Umbilical cord (tissue), 1 donor: ENCODE measurements at regions not wholly inside any gene's neighbourhood (a gene's known extent, or its start where the extent isn't known, plus 50 kb on each side); places are given as distances from the start of the nearest gene placed in this dataset.
"Not testable (repeated sequence)": the region's sequence is repeated elsewhere in the genome, so short reads cannot be mapped to it uniquely, and the experiment has no call there.

ENCODE experiments used
- DNase-seq: peaks from one replicate; pipeline ENCODE4 v3.0.0-alpha.2; 2015; ENCODE audit warnings: low spot score

DNA sequence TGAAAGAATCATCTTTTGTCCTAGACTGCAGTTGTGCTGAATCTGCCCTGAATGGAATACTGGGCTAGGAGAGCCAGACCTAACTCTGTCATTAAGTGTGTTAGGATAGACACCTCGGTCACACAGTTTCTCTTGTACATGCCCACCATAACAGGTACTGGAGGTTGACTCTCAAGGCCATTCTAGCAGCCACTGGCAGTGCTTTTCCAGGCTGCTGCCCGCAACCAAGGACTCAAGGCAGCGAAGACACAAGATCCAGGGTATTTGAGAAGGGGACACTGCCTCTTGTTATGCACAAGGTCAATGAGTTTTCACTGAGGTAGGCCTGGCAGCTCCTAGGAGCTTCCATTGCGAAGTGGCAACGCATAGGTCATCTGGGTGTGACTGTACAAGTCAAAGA is 70.6 kb upstream of the ZNF746 start:
- no peak for DNase-seq

DNA sequence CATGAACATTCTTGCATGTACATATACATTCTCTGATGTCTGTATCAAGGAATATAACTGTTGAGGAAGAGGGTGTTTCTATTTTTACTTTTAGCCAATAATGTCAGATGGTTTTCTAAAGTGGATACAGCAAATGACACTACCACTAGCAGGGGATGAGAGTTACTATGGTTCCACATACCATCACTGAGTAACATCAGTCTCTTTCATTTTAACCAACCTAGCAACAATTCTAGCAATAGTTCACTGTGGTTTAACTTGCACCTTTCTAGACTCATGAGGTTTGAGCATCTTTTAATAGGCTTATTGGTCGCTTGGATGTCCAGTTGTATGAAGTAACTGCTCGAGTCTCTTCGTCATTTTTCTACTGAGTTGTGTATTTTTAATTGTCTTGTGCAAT is 68.5 kb upstream of the ZNF746 start:
- no peak for DNase-seq

- no peak for DNase-seq
These were observed 67.4 kb upstream of the ZNF746 start for GRCh38 chr7:149565096-149565382.

- DNase-seq: no peak
These were observed 66.9 kb upstream of the ZNF746 start for GRCh38 chr7:149564340-149565095.

DNA sequence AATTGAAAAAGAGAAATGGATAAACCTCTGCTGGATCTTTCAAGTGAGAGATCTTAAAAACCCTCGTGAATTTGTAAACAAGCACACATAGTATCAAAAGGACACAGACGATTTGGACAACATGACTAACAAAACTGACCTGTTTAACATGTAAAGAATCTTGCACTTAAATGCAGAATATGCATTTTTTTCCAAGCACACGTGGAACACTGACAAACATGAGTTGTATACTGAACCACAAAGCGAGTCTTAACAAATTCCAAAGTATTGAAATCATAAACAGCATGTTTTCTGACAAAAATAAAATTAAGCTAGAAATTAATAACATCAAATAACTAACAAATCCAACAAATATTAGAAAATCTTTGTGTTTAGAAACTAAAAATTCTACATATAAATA is 65.0 kb upstream of the ZNF746 start:
- no peak for DNase-seq

DNA sequence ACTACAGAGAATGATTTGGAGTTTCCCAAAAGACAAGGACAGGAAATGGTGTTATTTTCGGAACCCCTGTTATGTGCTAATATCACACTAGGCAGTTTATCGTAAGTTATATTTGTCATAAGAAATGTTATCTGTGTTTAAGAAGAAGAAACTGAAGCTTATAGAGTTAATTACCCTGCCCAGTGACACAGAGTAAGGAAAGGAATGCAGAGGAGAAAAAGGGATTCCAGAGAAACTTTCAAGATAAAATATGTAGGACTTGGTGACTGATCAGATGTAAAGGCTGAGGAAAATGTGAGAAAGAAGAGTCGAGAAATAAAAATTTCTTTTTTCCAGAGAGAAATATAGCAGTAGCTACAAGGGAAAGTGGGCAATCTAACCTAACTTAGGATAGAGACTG is 63.5 kb upstream of the ZNF746 start:
- no peak for DNase-seq

- no peak for DNase-seq
These were observed 62.1 kb upstream of the ZNF746 start for GRCh38 chr7:149559711-149560110.

- no peak for DNase-seq
These were observed 60.7 kb upstream of the ZNF746 start for GRCh38 chr7:149558149-149558861.

DNA sequence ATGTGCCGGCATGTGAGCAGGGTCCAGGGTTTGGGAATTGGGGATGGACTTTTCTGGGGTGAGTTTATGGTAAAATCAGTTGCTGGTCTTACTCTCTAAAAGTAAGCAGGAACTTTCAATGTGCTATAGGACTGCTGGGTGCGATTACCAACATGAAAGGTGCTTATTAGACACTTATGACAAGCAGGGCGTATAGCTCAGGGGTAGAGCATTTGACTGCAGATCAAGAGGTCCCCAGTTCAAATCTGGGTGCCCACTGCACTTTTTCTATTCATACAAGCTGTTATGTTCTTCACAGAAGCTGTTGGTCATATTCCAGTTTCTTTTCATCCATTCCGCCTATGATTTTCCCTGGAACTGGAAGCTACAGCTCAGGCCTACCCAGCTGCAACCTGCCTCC is 58.9 kb upstream of the ZNF746 start:
- not testable (repeated sequence) for DNase-seq

DNA sequence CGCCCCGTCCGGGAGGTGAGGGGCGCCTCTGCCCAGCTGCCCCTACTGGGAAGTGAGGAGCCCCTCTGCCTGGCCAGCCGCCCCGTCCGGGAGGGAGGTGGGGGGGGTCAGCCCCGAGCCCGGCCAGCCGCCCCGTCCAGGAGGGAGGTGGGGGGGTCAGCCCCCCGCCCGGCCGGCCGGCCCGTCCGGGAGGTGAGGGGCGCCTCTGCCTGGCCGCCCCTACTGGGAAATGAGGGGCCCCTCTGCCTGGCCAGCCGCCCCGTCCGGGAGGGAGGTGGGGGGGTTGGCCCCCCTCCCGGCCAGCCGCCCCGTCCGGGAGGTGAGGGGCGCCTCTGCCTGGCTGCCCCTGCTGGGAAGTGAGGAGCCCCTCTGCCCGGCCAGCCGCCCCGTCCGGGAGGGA is 57.2 kb upstream of the ZNF746 start:
- DNase-seq: not testable (repeated sequence)

DNA sequence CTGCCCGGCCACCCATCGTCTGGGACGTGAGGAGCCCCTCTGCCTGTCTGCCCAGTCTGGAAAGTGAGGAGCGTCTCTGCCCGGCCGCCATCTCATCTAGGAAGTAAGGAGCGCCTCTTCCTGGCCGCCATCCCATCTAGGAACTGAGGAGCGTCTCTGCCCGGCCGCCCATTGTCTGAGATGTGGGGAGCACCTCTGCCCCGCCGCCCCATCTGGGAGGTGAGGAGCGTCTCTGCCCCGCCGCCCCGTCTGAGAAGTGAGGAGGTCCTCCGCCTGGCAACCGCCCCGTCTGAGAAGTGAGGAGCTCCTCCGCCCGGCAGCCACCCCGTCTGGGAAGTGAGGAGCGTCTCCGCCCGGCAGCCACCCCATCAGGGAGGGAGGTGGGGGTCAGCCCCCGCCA is 56.4 kb upstream of the ZNF746 start:
- not testable (repeated sequence) for DNase-seq

DNA sequence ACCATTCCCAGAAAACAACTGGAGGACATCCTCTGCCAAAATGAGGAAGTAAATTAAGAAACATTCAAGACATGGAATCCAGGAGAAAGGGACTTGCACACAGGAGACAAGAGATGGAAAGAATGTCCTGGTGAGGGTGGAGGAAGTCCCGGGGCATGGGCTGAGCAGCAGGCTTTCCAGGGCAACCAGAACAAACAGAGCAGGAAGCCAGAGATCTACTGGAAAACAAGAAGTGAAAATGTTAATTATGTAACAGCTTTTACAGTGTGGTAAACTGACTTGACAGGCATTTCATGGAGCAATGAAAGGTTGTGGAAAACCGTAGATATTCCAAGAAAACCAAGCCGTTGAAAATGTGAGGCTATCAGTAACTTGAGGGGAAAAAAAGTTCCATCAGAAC is 55.2 kb upstream of the ZNF746 start:
- no peak for DNase-seq
